ENCODE measurements at regions not wholly inside any gene's neighbourhood (a gene's known extent, or its start where the extent isn't known, plus 50 kb on each side); places are given as distances from the start of the nearest gene placed in this dataset.

- TF ChIP-seq HSF4 (CRISPR knock-in tag; IDR thresholded peaks at IDR 0.05; ENCODE audit: borderline replicate concordance) (no peak), KDM2B (CRISPR knock-in tag; IDR thresholded peaks at IDR 0.05) (no peak), ZNF134 (CRISPR knock-in tag; conservative IDR thresholded peaks at IDR 0.05) (no peak)
- TF ChIP-seq, protein P1, sequence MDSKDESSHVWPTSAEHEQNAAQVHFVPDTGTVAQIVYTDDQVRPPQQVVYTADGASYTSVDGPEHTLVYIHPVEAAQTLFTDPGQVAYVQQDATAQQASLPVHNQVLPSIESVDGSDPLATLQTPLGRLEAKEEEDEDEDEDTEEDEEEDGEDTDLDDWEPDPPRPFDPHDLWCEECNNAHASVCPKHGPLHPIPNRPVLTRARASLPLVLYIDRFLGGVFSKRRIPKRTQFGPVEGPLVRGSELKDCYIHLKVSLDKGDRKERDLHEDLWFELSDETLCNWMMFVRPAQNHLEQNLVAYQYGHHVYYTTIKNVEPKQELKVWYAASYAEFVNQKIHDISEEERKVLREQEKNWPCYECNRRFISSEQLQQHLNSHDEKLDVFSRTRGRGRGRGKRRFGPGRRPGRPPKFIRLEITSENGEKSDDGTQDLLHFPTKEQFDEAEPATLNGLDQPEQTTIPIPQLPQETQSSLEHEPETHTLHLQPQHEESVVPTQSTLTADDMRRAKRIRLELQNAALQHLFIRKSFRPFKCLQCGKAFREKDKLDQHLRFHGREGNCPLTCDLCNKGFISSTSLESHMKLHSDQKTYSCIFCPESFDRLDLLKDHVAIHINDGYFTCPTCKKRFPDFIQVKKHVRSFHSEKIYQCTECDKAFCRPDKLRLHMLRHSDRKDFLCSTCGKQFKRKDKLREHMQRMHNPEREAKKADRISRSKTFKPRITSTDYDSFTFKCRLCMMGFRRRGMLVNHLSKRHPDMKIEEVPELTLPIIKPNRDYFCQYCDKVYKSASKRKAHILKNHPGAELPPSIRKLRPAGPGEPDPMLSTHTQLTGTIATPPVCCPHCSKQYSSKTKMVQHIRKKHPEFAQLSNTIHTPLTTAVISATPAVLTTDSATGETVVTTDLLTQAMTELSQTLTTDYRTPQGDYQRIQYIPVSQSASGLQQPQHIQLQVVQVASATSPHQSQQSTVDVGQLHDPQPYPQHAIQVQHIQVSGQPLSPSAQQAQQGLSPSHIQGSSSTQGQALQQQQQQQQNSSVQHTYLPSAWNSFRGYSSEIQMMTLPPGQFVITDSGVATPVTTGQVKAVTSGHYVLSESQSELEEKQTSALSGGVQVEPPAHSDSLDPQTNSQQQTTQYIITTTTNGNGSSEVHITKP (IDR thresholded peaks at IDR 0.05; ENCODE audit: partially characterized antibody), result no peak
Observed at GRCh38 chr2:131658769-131659131, 131.1 kb downstream of the CCDC74A start (continued).

- Histone ChIP-seq H3K9me3 (replicated peaks; ENCODE audit: control insufficient read depth, insufficient read depth, low read depth, low read length) (0 out of 2 replicates have a peak, but pooled peaks cover 1% of the 10 kb centered on the region), H3K4me2 (ENCODE audit: insufficient read depth, low read length) (no peak overlapping the region), H2AFZ (ENCODE audit: low read depth, low read length) (no peak overlapping the region), H3K9ac (ENCODE audit: insufficient read depth in 1 of 2, low read depth in 2 of 2, low read length in 2 of 2) (no peak overlapping the region), H4K20me1 (replicated peaks; ENCODE audit: control insufficient read depth, insufficient read depth, low read length) (no peaks in the 10 kb centered on the region), H3K4me3 (no peak overlapping the region), H3K27me3 (ENCODE audit: control insufficient read depth in 2 of 2, insufficient read depth in 2 of 2, low read length in 2 of 2) (no peaks in the 10 kb centered on the region), H3K27ac (ENCODE audit: extremely low read depth, low read depth, low read length) (no peak overlapping the region), H3K4me1 (replicated peaks in 1 of 2; ENCODE audit: control insufficient read depth in 2 of 2, insufficient read depth in 2 of 2, low read length in 2 of 2) (peaks cover 11 to 18% of the 10 kb centered on the region in 2 experiments), H3K36me3 (ENCODE audit: control insufficient read depth, insufficient read depth, low read length) (no peaks in the 10 kb centered on the region), H3K9me1 (ENCODE audit: control insufficient read depth, insufficient read depth, low read length) (no peaks in the 10 kb centered on the region), H3K79me2 (ENCODE audit: control insufficient read depth, insufficient read depth, low read length) (no peaks in the 10 kb centered on the region)
- ChIA-PET CTCF (ENCODE audit: low intra/inter-chr PET ratio) (interaction anchor here (0.6 kb wide), 1 partner anchor 247 kb away, joined by 3 read pairs; no protein-coding TSS in a partner anchor), POLR2A (no interaction called here)
- 84% methylated on average over 8 of the region's 8 CpGs for WGBS (ENCODE audit: insufficient coverage, low coverage, missing lambda C conversion rate)
- no peak for DNase-seq (ENCODE audit: extremely low read depth in 1 of 4, low spot score in 3 of 4)
- BruUV-seq (replicated peaks), result no TSS peak
- intact Hi-C loops (cut with micrococcal nuclease), result no loop called here
- FAIRE-seq, result no peak
- in situ Hi-C loops (cut with MboI), result no loop called here
- ATAC-seq, result no peak
- TF ChIP-seq MECOM (CRISPR knock-in tag; IDR thresholded peaks at IDR 0.05) (no peak), GABPA (tag; conservative IDR thresholded peaks at IDR 0.05; ENCODE audit: low read depth) (no peak), SIX5 (IDR thresholded peaks at IDR 0.05; ENCODE audit: borderline replicate concordance in 1 of 2, insufficient read depth in 1 of 2, low read depth in 1 of 2, low read length in 2 of 2) (no peak), FOXP1 (CRISPR knock-in tag; IDR thresholded peaks at IDR 0.05) (no peak), SAFB2 (IDR thresholded peaks at IDR 0.05; ENCODE audit: borderline replicate concordance, low read depth, low read length, severe bottlenecking) (no peak), NCOA6 (IDR thresholded peaks at IDR 0.05) (no peak), KDM2B (CRISPR knock-in tag; IDR thresholded peaks at IDR 0.05) (no peak), PHF20 (IDR thresholded peaks at IDR 0.05; ENCODE audit: partially characterized antibody) (no peak), SMARCA5 (IDR thresholded peaks at IDR 0.05) (no peak), TCF7 (IDR thresholded peaks at IDR 0.05; ENCODE audit: borderline replicate concordance) (no peak), ZNF197 (CRISPR knock-in tag; IDR thresholded peaks at IDR 0.05; ENCODE audit: low read depth) (no peak), RBM39 (optimal IDR thresholded peaks at IDR 0.05; ENCODE audit: low read depth, low read length) (no peak), TEAD2 (tag; IDR thresholded peaks at IDR 0.05) (no peak), ZNF57 (CRISPR knock-in tag; IDR thresholded peaks at IDR 0.05) (no peak), RFX7 (CRISPR knock-in tag; IDR thresholded peaks at IDR 0.05) (no peak)
- TF ChIP-seq, protein P2, sequence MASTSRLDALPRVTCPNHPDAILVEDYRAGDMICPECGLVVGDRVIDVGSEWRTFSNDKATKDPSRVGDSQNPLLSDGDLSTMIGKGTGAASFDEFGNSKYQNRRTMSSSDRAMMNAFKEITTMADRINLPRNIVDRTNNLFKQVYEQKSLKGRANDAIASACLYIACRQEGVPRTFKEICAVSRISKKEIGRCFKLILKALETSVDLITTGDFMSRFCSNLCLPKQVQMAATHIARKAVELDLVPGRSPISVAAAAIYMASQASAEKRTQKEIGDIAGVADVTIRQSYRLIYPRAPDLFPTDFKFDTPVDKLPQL (IDR thresholded peaks at IDR 0.05; ENCODE audit: extremely low read depth, insufficient read length), result no peak
Observed at GRCh38 chr2:131659168-131659572, 131.5 kb downstream of the CCDC74A start.

Measured in K562 (cell line).